ENCODE measurements at regions not wholly inside any gene's neighbourhood (a gene's known extent, or its start where the extent isn't known, plus 50 kb on each side); places are given as distances from the start of the nearest gene placed in this dataset.

DNA sequence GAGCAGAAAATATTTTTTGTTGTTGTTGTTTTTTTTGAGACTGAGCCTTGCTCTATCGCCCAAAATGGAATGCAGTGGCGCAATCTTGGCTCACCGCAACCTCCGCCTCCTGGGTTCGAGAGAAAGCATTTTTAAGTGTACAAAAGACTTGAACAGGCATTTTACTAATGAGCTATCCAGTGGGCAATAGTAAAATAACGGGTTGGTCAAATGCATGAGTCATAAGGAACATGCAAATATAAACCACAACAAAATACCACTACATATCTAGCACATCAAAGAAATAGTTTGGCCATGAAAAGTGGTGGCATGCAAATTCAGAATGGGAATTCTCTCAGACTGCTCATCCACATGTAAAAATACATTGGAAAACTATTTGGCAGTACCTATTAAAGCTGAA, 71.7 kb upstream of the TMEM106B start:
- TF ChIP-seq, protein P1, sequence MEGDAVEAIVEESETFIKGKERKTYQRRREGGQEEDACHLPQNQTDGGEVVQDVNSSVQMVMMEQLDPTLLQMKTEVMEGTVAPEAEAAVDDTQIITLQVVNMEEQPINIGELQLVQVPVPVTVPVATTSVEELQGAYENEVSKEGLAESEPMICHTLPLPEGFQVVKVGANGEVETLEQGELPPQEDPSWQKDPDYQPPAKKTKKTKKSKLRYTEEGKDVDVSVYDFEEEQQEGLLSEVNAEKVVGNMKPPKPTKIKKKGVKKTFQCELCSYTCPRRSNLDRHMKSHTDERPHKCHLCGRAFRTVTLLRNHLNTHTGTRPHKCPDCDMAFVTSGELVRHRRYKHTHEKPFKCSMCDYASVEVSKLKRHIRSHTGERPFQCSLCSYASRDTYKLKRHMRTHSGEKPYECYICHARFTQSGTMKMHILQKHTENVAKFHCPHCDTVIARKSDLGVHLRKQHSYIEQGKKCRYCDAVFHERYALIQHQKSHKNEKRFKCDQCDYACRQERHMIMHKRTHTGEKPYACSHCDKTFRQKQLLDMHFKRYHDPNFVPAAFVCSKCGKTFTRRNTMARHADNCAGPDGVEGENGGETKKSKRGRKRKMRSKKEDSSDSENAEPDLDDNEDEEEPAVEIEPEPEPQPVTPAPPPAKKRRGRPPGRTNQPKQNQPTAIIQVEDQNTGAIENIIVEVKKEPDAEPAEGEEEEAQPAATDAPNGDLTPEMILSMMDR (IDR thresholded peaks at IDR 0.05; ENCODE audit: poor library complexity): no peak
- TF ChIP-seq EZH2phosphoT487 (IDR thresholded peaks at IDR 0.05; ENCODE audit: low read depth, severe bottlenecking, unreplicated experiment) (no peak), EZH2 (IDR thresholded peaks at IDR 0.05; ENCODE audit: borderline replicate concordance) (no peak)

Data from hepatocyte (in vitro differentiated cells).